HG03442 (cell line): ENCODE measurements at regions not wholly inside any gene's neighbourhood (a gene's known extent, or its start where the extent isn't known, plus 50 kb on each side); places are given as distances from the start of the nearest gene placed in this dataset.

Experiments used
- ATAC-seq: cut with Tn5 transposase; IDR thresholded peaks from one replicate; pipeline ENCODE4 v1.9.1; 2021; ENCODE audit warnings: mild to moderate bottlenecking, moderate library complexity; ENCODE audit not compliant: unreplicated experiment

DNA sequence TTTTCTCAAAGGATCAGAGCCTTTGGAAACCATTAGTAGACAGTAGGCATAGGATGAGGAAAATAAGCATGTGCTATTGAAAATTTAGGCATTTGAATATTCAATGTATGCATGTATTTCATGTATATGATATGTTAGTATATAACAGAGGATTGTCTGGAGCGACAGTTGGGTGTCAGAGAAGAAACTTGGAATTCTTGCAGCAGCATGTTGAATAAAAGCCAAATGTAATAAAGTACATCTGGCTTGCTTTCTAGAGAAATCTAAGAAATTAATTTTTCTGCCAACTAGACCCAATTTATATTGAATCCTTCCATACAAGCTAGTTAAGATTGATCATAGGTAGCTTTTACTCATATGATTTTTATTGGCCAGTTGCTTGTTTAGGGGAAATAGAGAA is 578.8 kb downstream of the CDH11 start:
- ATAC-seq, result no peak

- ATAC-seq, result no peak
These were observed 579.7 kb downstream of the CDH11 start for GRCh38 chr16:64542152-64542551.

GRCh38 chr16:64541621-64542020 is 580.2 kb downstream of the CDH11 start:
- ATAC-seq, result no peak

GRCh38 chr16:64540434-64540833 is 581.4 kb downstream of the CDH11 start:
- no peak for ATAC-seq

GRCh38 chr16:64539811-64540371 is 582.0 kb downstream of the CDH11 start:
- ATAC-seq, result no peak

DNA sequence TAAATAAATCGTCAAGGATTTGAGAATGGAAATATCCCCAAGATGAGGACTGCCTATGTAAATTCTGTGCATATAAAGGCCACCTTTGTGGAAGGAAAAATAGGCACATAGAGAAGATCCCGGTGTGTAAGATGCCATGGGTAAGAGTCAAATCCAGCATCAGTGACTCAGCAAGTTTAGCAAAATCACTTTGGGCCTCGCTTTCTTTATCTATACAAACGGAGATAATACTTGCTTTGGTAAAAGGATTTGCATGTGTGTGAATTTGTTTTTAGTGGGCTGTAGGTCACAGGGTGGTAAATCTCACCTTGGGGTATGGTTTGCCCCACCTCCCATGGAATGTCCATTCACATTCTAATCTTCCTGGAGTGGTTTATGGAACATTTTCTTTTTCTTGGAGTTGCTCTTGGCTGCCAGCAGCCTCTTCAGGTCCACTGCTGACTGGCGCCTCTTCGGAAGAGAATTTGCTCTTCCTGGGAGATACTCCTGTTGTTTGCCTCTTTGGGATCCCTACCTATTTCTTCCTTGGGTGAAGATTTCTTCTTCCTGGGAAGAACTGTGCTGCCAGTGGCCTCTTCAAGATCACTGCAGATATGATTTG is 587.6 kb downstream of the CDH11 start:
- no peak for ATAC-seq

DNA sequence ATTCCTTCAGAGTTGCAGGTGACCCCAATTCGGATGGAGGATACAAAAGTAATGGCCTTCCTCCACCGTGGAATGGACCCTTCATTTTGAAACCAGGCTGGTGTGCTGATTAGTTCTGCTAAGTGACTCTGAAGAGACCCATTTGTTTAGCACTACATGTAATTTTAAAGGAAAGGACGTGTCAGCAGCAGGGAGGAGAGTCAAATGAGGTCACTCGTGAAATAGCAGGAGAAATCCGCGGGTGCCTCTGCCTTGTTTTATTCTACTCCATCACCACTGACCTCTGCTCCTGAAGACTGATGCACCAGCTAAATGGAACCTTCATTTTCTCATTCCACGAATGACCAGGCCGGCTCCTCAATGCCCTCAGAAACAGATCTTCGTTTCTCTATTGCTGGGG is 589.2 kb downstream of the CDH11 start:
- ATAC-seq, result no peak

GRCh38 chr16:64532117-64532516 is 589.7 kb downstream of the CDH11 start:
- no peak for ATAC-seq

DNA sequence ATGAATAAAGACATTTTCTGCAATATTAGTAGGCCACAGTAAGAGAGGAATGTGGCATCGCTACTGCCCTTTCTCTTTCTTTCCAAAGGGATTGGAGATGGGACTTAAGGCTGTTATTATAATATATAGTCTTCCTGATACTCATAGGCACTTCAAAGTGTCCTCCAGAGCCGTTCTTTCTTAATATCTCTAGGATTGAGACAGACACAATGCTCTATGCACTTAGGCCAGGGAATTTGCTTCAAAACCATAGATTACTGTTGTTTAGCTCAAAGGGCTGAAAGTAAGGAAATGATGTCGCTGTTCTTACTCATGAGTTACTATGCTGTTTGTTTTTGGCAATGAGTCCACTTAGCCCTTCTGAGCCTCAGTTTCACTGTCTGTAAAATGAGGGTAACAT is 590.5 kb downstream of the CDH11 start:
- no peak for ATAC-seq

GRCh38 chr16:64522548-64522947 is 599.3 kb downstream of the CDH11 start:
- ATAC-seq, result no peak

DNA sequence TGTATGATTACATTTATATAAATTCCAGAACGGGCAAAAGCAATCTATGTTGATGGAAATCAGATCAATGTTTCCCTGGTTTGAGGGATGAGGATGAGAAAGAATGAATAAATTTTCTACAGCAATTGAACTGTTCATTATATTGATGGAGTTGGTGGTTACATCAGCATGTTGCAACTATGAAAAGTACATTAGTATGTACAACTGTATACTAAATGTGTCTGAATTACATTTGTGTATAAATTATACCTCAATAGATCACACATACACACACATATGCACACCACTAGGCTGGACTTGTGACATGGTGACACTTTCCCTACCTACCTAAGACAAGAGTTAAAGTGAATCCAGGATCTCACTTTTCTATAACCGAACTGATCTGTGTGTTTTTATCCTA is 608.0 kb downstream of the CDH11 start:
- no peak for ATAC-seq

- no peak for ATAC-seq
These were observed 614.4 kb downstream of the CDH11 start for GRCh38 chr16:64507240-64508024.

- no peak for ATAC-seq
These were observed 622.7 kb downstream of the CDH11 start for GRCh38 chr16:64499211-64499610.

DNA sequence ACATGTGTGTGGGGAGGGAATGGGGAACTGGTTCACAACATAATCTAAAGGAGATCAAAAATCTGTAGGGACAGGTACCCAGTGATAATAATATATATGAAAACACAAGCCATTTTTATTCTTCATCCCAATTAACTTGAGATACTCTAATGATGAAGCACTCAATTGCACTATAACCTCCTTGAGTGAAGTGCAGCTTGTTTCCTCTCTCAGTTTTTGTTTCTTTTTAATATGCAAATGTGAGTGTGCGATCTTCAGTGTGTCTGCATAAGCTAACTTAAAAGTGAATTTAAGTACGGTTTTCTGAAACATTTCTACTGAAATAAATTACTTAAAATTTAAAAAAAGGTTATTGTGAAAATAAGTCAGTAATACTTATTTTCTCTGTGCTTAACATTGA is 623.5 kb downstream of the CDH11 start:
- no peak for ATAC-seq

- no peak for ATAC-seq
These were observed 628.2 kb downstream of the CDH11 start for GRCh38 chr16:64493709-64494108.

DNA sequence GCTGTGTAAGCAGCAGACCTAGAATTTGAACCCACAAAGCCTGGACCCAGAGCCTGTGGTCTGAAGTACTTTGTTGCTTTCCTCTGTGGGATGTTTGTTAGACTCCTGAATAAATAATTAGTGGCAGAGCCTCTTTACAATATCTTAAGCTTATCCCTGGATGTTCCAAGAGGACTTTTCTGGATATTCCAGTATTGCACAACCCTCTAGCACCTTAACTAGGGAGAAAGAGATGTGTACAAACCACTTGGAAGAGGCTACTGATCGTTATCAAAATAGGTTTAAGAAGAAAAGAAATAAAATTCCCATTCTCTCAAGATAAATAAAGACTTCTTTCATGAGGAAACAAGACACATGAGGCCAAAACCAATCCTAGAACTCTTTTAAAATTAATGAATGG is 632.4 kb downstream of the CDH11 start:
- no peak for ATAC-seq

DNA sequence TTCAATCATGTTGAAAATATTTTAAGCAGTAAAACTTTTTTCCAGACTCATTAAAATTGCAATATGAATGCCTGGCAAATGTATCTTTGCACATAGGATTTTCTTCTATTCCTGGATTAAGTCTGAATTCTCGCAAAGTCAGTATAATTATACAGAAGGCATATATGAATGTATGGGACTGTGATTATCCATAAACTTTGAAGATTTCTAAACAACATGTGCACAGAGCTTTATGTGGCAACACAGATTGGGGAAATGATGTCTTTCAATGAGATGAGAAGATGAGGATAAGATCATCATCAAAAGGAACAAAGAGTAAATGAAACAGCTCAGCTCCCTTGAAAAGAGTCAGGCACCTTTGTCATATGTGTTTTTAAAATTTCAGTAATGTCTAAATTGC is 635.3 kb downstream of the CDH11 start:
- no peak for ATAC-seq

GRCh38 chr16:64481497-64481896 is 640.4 kb downstream of the CDH11 start:
- ATAC-seq, result no peak

- no peak for ATAC-seq
These were observed 643.5 kb downstream of the CDH11 start for GRCh38 chr16:64478252-64478906.

GRCh38 chr16:64475627-64476351 is 646.1 kb downstream of the CDH11 start:
- no peak for ATAC-seq

DNA sequence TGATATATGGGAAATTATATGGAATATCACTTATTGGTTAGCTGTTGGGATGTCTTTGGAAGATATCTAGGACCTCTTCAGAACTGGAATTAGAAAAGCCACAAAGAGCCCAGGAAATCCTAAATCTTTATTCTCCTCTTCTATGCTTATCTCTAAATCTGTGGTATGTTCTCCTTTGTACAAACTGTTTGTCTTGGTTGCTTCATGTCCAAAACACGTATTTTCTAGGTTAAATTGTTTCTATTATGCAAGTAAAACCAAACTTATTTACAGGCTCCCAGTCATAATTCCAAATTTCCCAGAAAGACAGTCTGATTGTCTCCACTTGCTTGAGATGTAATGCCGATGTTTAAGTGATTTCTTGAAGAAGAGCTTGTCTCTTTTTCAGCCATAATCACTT is 650.9 kb downstream of the CDH11 start:
- ATAC-seq, result no peak
